ENCODE measurements at regions not wholly inside any gene's neighbourhood (a gene's known extent, or its start where the extent isn't known, plus 50 kb on each side); places are given as distances from the start of the nearest gene placed in this dataset.

DNA sequence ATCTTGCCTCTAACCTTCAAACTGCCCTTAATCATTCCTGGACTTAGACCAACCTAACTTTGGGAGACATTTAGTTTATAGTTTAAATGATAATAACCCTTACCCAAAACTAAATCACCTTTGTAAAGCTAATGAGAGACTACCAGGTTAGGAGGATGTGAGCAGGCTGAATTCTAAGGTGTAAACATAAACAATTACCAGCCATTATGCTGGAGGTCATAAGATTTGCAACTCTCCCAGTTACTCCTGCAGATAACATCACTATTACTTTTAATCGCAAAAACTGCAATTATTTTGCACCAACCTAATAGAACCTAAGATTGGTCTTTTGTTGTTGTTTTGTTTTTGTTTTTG, 86.5 kb upstream of the MSH6 start:
- no peak for TF ChIP-seq POLR2A (IDR thresholded peaks at IDR 0.05)
- TF ChIP-seq, protein P1, sequence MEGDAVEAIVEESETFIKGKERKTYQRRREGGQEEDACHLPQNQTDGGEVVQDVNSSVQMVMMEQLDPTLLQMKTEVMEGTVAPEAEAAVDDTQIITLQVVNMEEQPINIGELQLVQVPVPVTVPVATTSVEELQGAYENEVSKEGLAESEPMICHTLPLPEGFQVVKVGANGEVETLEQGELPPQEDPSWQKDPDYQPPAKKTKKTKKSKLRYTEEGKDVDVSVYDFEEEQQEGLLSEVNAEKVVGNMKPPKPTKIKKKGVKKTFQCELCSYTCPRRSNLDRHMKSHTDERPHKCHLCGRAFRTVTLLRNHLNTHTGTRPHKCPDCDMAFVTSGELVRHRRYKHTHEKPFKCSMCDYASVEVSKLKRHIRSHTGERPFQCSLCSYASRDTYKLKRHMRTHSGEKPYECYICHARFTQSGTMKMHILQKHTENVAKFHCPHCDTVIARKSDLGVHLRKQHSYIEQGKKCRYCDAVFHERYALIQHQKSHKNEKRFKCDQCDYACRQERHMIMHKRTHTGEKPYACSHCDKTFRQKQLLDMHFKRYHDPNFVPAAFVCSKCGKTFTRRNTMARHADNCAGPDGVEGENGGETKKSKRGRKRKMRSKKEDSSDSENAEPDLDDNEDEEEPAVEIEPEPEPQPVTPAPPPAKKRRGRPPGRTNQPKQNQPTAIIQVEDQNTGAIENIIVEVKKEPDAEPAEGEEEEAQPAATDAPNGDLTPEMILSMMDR (IDR thresholded peaks at IDR 0.05) = no peak

All from testis (tissue), 2 donors.